ENCODE measurements at regions not wholly inside any gene's neighbourhood (a gene's known extent, or its start where the extent isn't known, plus 50 kb on each side); places are given as distances from the start of the nearest gene placed in this dataset.

GRCh38 chr6:22880686-22881433 is 311.5 kb downstream of the HDGFL1 start:
- TF ChIP-seq CTCF (IDR thresholded peaks at IDR 0.05 in 8 of 11, conservative IDR thresholded peaks at IDR 0.05 in 3 of 11) (no peak), POLR2AphosphoS5 (IDR thresholded peaks at IDR 0.05) (no peak)
